ENCODE measurements at regions not wholly inside any gene's neighbourhood (a gene's known extent, or its start where the extent isn't known, plus 50 kb on each side); places are given as distances from the start of the nearest gene placed in this dataset.
"Not testable (repeated sequence)": the region's sequence is repeated elsewhere in the genome, so short reads cannot be mapped to it uniquely, and the experiment has no call there.

GRCh38 chr2:89229979-89230378 is 538.5 kb downstream of the RPIA start:
- TF ChIP-seq CTCF (IDR thresholded peaks at IDR 0.05 in 4 of 5, conservative IDR thresholded peaks at IDR 0.05 in 1 of 5); POLR2A (IDR thresholded peaks at IDR 0.05): not testable (repeated sequence)

All from gastrocnemius medialis (tissue), 4 donors.